ENCODE measurements at regions not wholly inside any gene's neighbourhood (a gene's known extent, or its start where the extent isn't known, plus 50 kb on each side); places are given as distances from the start of the nearest gene placed in this dataset.
"Not testable (repeated sequence)": the region's sequence is repeated elsewhere in the genome, so short reads cannot be mapped to it uniquely, and the experiment has no call there.

GRCh38 chr3:80734483-80734882, 966.7 kb upstream of the ROBO1 start:
- DNase-seq (no peak), ATAC-seq (replicated peaks) (no peak)
- Mint-ChIP-seq H3K27me3 (no peaks in the 10 kb centered on the region), H3K4me3 (no peak overlapping the region), H3K27ac (no peak overlapping the region), H3K36me3 (ENCODE audit: insufficient read depth) (no peaks in the 10 kb centered on the region), H3K9me3 (peaks cover 3 to 13% of the 10 kb centered on the region in 2 donors), H3K4me1 (ENCODE audit: low read depth in 2 of 2) (no peaks in the 10 kb centered on the region)

- Mint-ChIP-seq H3K4me1 (ENCODE audit: low read depth in 2 of 2) (no peaks in the 10 kb centered on the region), H3K27ac (no peak overlapping the region), H3K4me3 (no peak overlapping the region)
Measured at GRCh38 chr3:80733522-80734176, 965.9 kb upstream of the ROBO1 start.

GRCh38 chr3:80727561-80727960, 959.8 kb upstream of the ROBO1 start:
- not testable (repeated sequence) for ATAC-seq (replicated peaks); DNase-seq; H3K27ac Mint-ChIP-seq; H3K4me3 Mint-ChIP-seq; H3K36me3 Mint-ChIP-seq (ENCODE audit: insufficient read depth); H3K4me1 Mint-ChIP-seq (ENCODE audit: low read depth in 2 of 2); H3K27me3 Mint-ChIP-seq
- peaks cover 8 to 17% of the 10 kb centered on the region in 2 donors for H3K9me3 Mint-ChIP-seq

More at GRCh38 chr3:80733522-80734176, 965.9 kb upstream of the ROBO1 start:
- ATAC-seq (replicated peaks): no peak
- Mint-ChIP-seq H3K9me3 (peaks cover 3 to 18% of the 10 kb centered on the region in 2 donors), H3K27me3 (no peaks in the 10 kb centered on the region), H3K36me3 (ENCODE audit: insufficient read depth) (peaks cover 2% of the 10 kb centered on the region)
- DNase-seq: no peak

- DNase-seq; H3K4me1 Mint-ChIP-seq (ENCODE audit: low read depth in 2 of 2): not testable (repeated sequence)
Measured at GRCh38 chr3:80709597-80710322, 942.0 kb upstream of the ROBO1 start.

GRCh38 chr3:80705290-80705689, 937.5 kb upstream of the ROBO1 start:
- H3K4me1 Mint-ChIP-seq (ENCODE audit: low read depth in 2 of 2): no peaks in the 10 kb centered on the region
- H3K27ac Mint-ChIP-seq: no peak overlapping the region
- DNase-seq: no peak
- ATAC-seq (replicated peaks): no peak
- H3K27me3 Mint-ChIP-seq: no peaks in the 10 kb centered on the region
- H3K36me3 Mint-ChIP-seq (ENCODE audit: insufficient read depth): no peaks in the 10 kb centered on the region
- peaks cover 3 to 7% of the 10 kb centered on the region in 2 donors for H3K9me3 Mint-ChIP-seq
- H3K4me3 Mint-ChIP-seq: no peak overlapping the region

More at GRCh38 chr3:80709597-80710322, 942.0 kb upstream of the ROBO1 start:
- peaks cover 14 to 27% of the 10 kb centered on the region in 2 donors for H3K9me3 Mint-ChIP-seq
- not testable (repeated sequence) for H3K27ac Mint-ChIP-seq; H3K4me3 Mint-ChIP-seq; H3K27me3 Mint-ChIP-seq; ATAC-seq (replicated peaks); H3K36me3 Mint-ChIP-seq (ENCODE audit: insufficient read depth)

- peaks cover 8 to 13% of the 10 kb centered on the region in 2 donors for H3K9me3 Mint-ChIP-seq
- no peaks in the 10 kb centered on the region for H3K4me1 Mint-ChIP-seq (ENCODE audit: low read depth in 2 of 2)
- no peak overlapping the region for H3K4me3 Mint-ChIP-seq
- ATAC-seq (replicated peaks): no peak
- H3K27ac Mint-ChIP-seq: no peak overlapping the region
- H3K27me3 Mint-ChIP-seq: no peaks in the 10 kb centered on the region
- H3K36me3 Mint-ChIP-seq (ENCODE audit: insufficient read depth): no peaks in the 10 kb centered on the region
- DNase-seq: no peak
Measured at GRCh38 chr3:80701349-80701748, 933.6 kb upstream of the ROBO1 start.

- ATAC-seq (replicated peaks) (no peak), DNase-seq (no peak)
- no peak overlapping the region for H3K27ac Mint-ChIP-seq
- no peaks in the 10 kb centered on the region for H3K27me3 Mint-ChIP-seq
- no peaks in the 10 kb centered on the region for H3K36me3 Mint-ChIP-seq (ENCODE audit: insufficient read depth)
- H3K4me1 Mint-ChIP-seq (ENCODE audit: low read depth in 2 of 2): no peaks in the 10 kb centered on the region
- no peak overlapping the region for H3K4me3 Mint-ChIP-seq
- H3K9me3 Mint-ChIP-seq: peaks cover 8 to 15% of the 10 kb centered on the region in 2 donors
Measured at GRCh38 chr3:80697291-80697690, 929.5 kb upstream of the ROBO1 start.

- DNase-seq (no peak), ATAC-seq (replicated peaks) (no peak)
- H3K27ac Mint-ChIP-seq: peak overlapping the region in 1 of 2 donors; percentile 55
- H3K36me3 Mint-ChIP-seq (ENCODE audit: insufficient read depth): no peaks in the 10 kb centered on the region
- H3K27me3 Mint-ChIP-seq: no peaks in the 10 kb centered on the region
- H3K4me1 Mint-ChIP-seq (ENCODE audit: low read depth in 2 of 2): no peaks in the 10 kb centered on the region
- H3K4me3 Mint-ChIP-seq: no peak overlapping the region
- peaks cover 8 to 19% of the 10 kb centered on the region in 2 donors for H3K9me3 Mint-ChIP-seq
Measured at GRCh38 chr3:80696280-80696679, 928.5 kb upstream of the ROBO1 start.

- Mint-ChIP-seq H3K27me3 (no peaks in the 10 kb centered on the region), H3K36me3 (ENCODE audit: insufficient read depth) (no peaks in the 10 kb centered on the region), H3K27ac (no peak overlapping the region), H3K9me3 (peaks cover 0 to 11% of the 10 kb centered on the region in 2 donors), H3K4me3 (no peak overlapping the region), H3K4me1 (ENCODE audit: low read depth in 2 of 2) (no peaks in the 10 kb centered on the region)
- ATAC-seq (replicated peaks) (no peak), DNase-seq (no peak)
Measured at GRCh38 chr3:80688814-80689213, 921.0 kb upstream of the ROBO1 start.

- peaks cover 0 to 5% of the 10 kb centered on the region in 2 donors for H3K9me3 Mint-ChIP-seq
- no peaks in the 10 kb centered on the region for H3K4me1 Mint-ChIP-seq (ENCODE audit: low read depth in 2 of 2)
- ATAC-seq (replicated peaks) (no peak), DNase-seq (no peak)
- no peak overlapping the region for H3K27ac Mint-ChIP-seq
- H3K4me3 Mint-ChIP-seq: no peak overlapping the region
- H3K36me3 Mint-ChIP-seq (ENCODE audit: insufficient read depth): no peaks in the 10 kb centered on the region
- H3K27me3 Mint-ChIP-seq: no peaks in the 10 kb centered on the region
Measured at GRCh38 chr3:80682951-80683350, 915.2 kb upstream of the ROBO1 start.

- Mint-ChIP-seq H3K27ac (no peak overlapping the region), H3K36me3 (ENCODE audit: insufficient read depth) (no peaks in the 10 kb centered on the region), H3K27me3 (no peaks in the 10 kb centered on the region), H3K4me1 (ENCODE audit: low read depth in 2 of 2) (no peaks in the 10 kb centered on the region), H3K9me3 (peaks cover 0 to 5% of the 10 kb centered on the region in 2 donors), H3K4me3 (no peak overlapping the region)
- ATAC-seq (replicated peaks) (no peak), DNase-seq (no peak)
Measured at GRCh38 chr3:80682235-80682634, 914.4 kb upstream of the ROBO1 start.

- no peak for DNase-seq
- H3K27ac Mint-ChIP-seq: no peak overlapping the region
Measured at GRCh38 chr3:80677796-80678195, 910.0 kb upstream of the ROBO1 start.

GRCh38 chr3:80676866-80677265, 909.1 kb upstream of the ROBO1 start:
- H3K36me3 Mint-ChIP-seq (ENCODE audit: insufficient read depth): no peaks in the 10 kb centered on the region
- ATAC-seq (replicated peaks): no peak
- no peaks in the 10 kb centered on the region for H3K4me1 Mint-ChIP-seq (ENCODE audit: low read depth in 2 of 2)
- DNase-seq: no peak
- H3K9me3 Mint-ChIP-seq: peaks cover 0 to 3% of the 10 kb centered on the region in 2 donors
- H3K27ac Mint-ChIP-seq: no peak overlapping the region
- no peak overlapping the region for H3K4me3 Mint-ChIP-seq
- H3K27me3 Mint-ChIP-seq: no peaks in the 10 kb centered on the region

More at GRCh38 chr3:80677796-80678195, 910.0 kb upstream of the ROBO1 start:
- H3K9me3 Mint-ChIP-seq: peaks cover 0 to 5% of the 10 kb centered on the region in 2 donors
- H3K36me3 Mint-ChIP-seq (ENCODE audit: insufficient read depth): no peaks in the 10 kb centered on the region
- H3K4me3 Mint-ChIP-seq: no peak overlapping the region
- no peaks in the 10 kb centered on the region for H3K4me1 Mint-ChIP-seq (ENCODE audit: low read depth in 2 of 2)
- ATAC-seq (replicated peaks): no peak
- no peaks in the 10 kb centered on the region for H3K27me3 Mint-ChIP-seq

- Mint-ChIP-seq H3K36me3 (ENCODE audit: insufficient read depth) (no peaks in the 10 kb centered on the region), H3K4me3 (no peak overlapping the region), H3K27me3 (no peaks in the 10 kb centered on the region), H3K27ac (no peak overlapping the region), H3K9me3 (peaks cover 0 to 3% of the 10 kb centered on the region in 2 donors), H3K4me1 (ENCODE audit: low read depth in 2 of 2) (no peaks in the 10 kb centered on the region)
- DNase-seq (no peak), ATAC-seq (replicated peaks) (no peak)
Measured at GRCh38 chr3:80676261-80676660, 908.5 kb upstream of the ROBO1 start.

All from effector memory CD8-positive, alpha-beta T cell (primary cell).